NCI-H1930 (cell line): ENCODE measurements at regions not wholly inside any gene's neighbourhood (a gene's known extent, or its start where the extent isn't known, plus 50 kb on each side); places are given as distances from the start of the nearest gene placed in this dataset.
"Not testable (repeated sequence)": the region's sequence is repeated elsewhere in the genome, so short reads cannot be mapped to it uniquely, and the experiment has no call there.

Source experiments
- DNase-seq, 2 experiments: peaks; one replicate each; lab custom pipeline; 2025; lab: John Stamatoyannopoulos, UW

GRCh38 chr3:112765531-112765930 lies 81.1 kb downstream of the CD200R1L start:
- DNase-seq: no peak

GRCh38 chr3:112763258-112763657 lies 83.4 kb downstream of the CD200R1L start:
- no peak for DNase-seq

GRCh38 chr3:112761062-112761638 lies 85.5 kb downstream of the CD200R1L start:
- DNase-seq: no peak

- peak; percentile 27 to 64 for DNase-seq
Observed at GRCh38 chr3:112759681-112760080, 87.0 kb downstream of the CD200R1L start.

GRCh38 chr3:112759210-112759609 lies 87.5 kb downstream of the CD200R1L start:
- no peak for DNase-seq

- DNase-seq: no peak
Observed at GRCh38 chr3:112757197-112757596, 89.5 kb downstream of the CD200R1L start.

GRCh38 chr3:112755845-112756613 lies 90.6 kb downstream of the CD200R1L start:
- DNase-seq: no peak

- not testable (repeated sequence) for DNase-seq
Observed at GRCh38 chr3:112755046-112755445, 91.6 kb downstream of the CD200R1L start.

- DNase-seq: no peak
Observed at GRCh38 chr3:112751564-112752512, 94.8 kb downstream of the CD200R1L start.

- DNase-seq: no peak
Observed at GRCh38 chr3:112751061-112751460, 95.6 kb downstream of the CD200R1L start.

GRCh38 chr3:112747624-112748023 lies 99.0 kb downstream of the CD200R1L start:
- no peak for DNase-seq

- no peak for DNase-seq
Observed at GRCh38 chr3:112746675-112747280, 99.9 kb downstream of the CD200R1L start.

GRCh38 chr3:112745567-112746248 lies 101.0 kb downstream of the CD200R1L start:
- no peak for DNase-seq

GRCh38 chr3:112744825-112745566 lies 101.7 kb downstream of the CD200R1L start:
- DNase-seq: no peak

GRCh38 chr3:112744106-112744505 lies 102.6 kb downstream of the CD200R1L start:
- DNase-seq: no peak

- DNase-seq: no peak
Observed at GRCh38 chr3:112742934-112743333, 102.0 kb upstream of the CCDC80 start.

GRCh38 chr3:112741983-112742382 lies 101.0 kb upstream of the CCDC80 start:
- no peak for DNase-seq

- no peak for DNase-seq
Observed at GRCh38 chr3:112740835-112741234, 99.9 kb upstream of the CCDC80 start.

- DNase-seq: no peak
Observed at GRCh38 chr3:112739252-112739965, 98.5 kb upstream of the CCDC80 start.

GRCh38 chr3:112738366-112738765 lies 97.4 kb upstream of the CCDC80 start:
- DNase-seq: peak in 1 of 2 experiments; percentile 28
